ENCODE measurements at regions not wholly inside any gene's neighbourhood (a gene's known extent, or its start where the extent isn't known, plus 50 kb on each side); places are given as distances from the start of the nearest gene placed in this dataset.

GRCh38 chr12:34393821-34394150 is 371.5 kb downstream of the ALG10 start:
- peak; percentile 6 for DNase-seq
- Histone ChIP-seq H3K4me3 (no peak overlapping the region), H3K9me3 (no peaks in the 10 kb centered on the region), H3K9ac (ENCODE audit: low read depth in 2 of 2, low read length in 2 of 2) (no peak overlapping the region), H3K4me1 (no peaks in the 10 kb centered on the region), H3K27ac (no peak overlapping the region), H3K27me3 (no peaks in the 10 kb centered on the region), H3K36me3 (no peaks in the 10 kb centered on the region)
- no peak for TF ChIP-seq CTCF (IDR thresholded peaks at IDR 0.05)
- intact Hi-C loops (cut with DNase I): no loop called here

GRCh38 chr12:34394211-34395055 is 372.1 kb downstream of the ALG10 start:
- Histone ChIP-seq H3K27me3 (no peaks in the 10 kb centered on the region), H3K9me3 (no peaks in the 10 kb centered on the region), H3K4me1 (no peaks in the 10 kb centered on the region), H3K36me3 (no peaks in the 10 kb centered on the region), H3K27ac (no peak overlapping the region), H3K4me3 (no peak overlapping the region), H3K9ac (ENCODE audit: low read depth in 2 of 2, low read length in 2 of 2) (no peak overlapping the region)
- DNase-seq: peak; percentile 6
- TF ChIP-seq CTCF (IDR thresholded peaks at IDR 0.05): no peak
- intact Hi-C loops (cut with DNase I): no loop called here

DNA sequence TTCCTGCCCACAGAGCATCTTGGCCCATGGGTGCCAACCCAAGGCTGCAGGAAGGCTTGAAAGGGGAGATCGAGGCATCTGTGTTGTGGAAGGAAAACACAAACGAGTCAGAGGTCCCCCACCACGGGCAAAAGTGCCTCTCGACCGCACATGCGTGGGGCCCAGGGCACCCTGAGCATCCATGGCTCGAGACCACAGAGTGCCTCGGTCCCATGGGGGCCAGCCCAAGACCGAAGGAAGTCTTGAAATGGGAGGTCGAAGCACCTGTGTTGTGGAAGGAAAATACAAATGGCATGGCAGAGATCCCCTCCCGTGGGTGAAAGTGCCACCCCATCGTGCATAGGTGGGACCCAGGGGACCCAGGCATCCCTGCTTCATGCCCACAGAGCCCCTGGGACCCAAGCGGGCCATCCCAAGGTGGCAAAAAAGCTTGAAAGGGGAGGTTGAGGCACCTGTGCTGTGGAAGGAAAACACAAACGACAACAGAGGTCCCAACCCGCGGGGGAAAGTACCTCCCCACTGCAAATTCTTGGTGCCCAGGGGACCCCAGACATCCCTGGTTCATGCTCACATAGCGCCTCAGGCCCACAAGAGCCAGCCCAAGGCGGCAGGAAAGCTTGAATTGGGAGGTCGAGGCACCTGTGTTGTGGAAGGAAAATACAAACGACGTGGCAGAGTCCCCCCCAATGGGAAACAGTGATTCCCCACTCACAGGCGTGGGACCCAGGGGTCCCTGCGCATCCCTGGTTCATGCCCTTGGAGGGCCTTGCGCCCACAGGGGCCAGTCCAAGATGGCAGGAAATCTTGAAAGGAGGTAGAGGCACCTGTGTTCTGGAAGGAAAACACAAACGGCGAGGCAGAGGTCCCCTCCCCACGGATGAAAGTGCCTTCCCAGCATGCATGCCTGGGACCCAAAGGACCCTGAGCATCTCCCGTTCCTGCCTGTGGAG is 373.0 kb downstream of the ALG10 start:
- Histone ChIP-seq H3K4me3 (no peak overlapping the region), H3K27ac (no peak overlapping the region), H3K9ac (ENCODE audit: low read depth in 2 of 2, low read length in 2 of 2) (no peak overlapping the region), H3K36me3 (no peaks in the 10 kb centered on the region), H3K27me3 (no peaks in the 10 kb centered on the region), H3K9me3 (no peaks in the 10 kb centered on the region), H3K4me1 (no peaks in the 10 kb centered on the region)
- TF ChIP-seq CTCF (IDR thresholded peaks at IDR 0.05): no peak
- intact Hi-C loops (cut with DNase I): no loop called here
- peak; percentile 10 for DNase-seq

DNA sequence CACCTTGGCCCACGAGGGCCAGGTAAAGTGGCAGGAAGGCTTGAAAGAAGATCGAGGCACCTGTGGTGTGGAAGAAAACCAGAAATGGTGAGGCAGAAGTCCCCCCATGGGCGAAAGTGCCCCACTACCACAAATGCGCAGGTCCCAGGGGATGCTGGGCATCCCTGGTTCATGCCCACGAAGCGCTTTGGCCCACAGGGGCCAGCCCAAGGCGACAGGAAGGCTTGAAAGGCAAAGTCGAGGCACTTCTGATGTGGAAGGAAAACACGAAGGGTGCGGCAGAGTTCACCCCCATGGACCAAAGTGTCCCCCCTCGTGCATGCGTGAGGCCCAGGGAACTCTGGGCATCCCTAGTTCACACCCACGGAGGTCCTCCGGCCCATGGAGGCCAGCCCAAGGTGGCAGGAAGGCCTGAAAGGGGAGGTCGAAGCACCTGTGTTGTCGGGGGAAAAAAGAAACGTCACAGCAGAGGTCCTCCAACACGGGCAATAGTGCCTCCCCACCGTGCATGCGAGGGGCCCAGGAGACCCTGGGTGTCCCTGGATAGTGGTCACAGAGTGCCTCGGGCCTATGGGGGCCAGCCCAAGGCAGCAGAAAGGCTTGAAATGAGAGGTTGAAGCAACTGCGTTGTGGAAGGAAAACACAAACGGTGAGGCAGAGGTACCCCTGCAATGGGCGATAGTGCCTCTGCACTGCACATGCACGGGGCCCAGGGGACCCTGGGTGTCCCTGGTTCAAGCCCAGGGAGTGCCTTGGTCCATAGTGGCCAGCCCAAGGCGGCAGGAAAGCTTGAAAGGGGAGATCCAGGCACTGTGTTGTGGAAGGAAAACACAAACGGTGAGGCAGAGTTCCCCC is 373.9 kb downstream of the ALG10 start:
- no peak for TF ChIP-seq CTCF (IDR thresholded peaks at IDR 0.05)
- peak; percentile 10 for DNase-seq
- Histone ChIP-seq H3K9me3 (no peaks in the 10 kb centered on the region), H3K9ac (ENCODE audit: low read depth in 2 of 2, low read length in 2 of 2) (no peak overlapping the region), H3K36me3 (no peaks in the 10 kb centered on the region), H3K27me3 (no peaks in the 10 kb centered on the region), H3K27ac (no peak overlapping the region), H3K4me3 (no peak overlapping the region), H3K4me1 (no peaks in the 10 kb centered on the region)
- intact Hi-C loops (cut with DNase I): no loop called here
